HG03378 (cell line): ENCODE measurements at regions not wholly inside any gene's neighbourhood (a gene's known extent, or its start where the extent isn't known, plus 50 kb on each side); places are given as distances from the start of the nearest gene placed in this dataset.

Experiments
- ATAC-seq: cut with Tn5 transposase; IDR thresholded peaks from one replicate; pipeline ENCODE4 v1.9.1; 2021; ENCODE audit warnings: mild to moderate bottlenecking, moderate library complexity; ENCODE audit not compliant: unreplicated experiment

DNA sequence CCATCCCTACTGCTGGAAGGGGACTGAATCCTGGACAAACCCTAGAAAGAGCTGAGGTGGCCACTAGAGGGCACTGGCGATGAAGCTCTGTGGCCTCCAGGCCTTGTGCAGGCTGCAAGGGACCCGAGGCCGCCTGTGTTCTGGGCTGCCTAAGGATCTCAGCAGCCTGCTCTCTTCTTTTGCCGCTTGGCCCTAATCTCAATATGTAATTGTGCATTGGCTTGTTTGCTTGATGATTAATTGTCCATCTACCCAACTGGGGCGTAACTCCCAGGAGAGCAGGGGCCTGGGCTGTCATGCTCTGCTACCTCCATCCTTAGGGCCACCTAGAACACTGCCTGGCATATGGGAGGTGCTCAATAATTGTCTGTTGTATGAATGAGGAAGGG, 73.8 kb downstream of the SYNE3 start:
- ATAC-seq, result peak; percentile 78

DNA sequence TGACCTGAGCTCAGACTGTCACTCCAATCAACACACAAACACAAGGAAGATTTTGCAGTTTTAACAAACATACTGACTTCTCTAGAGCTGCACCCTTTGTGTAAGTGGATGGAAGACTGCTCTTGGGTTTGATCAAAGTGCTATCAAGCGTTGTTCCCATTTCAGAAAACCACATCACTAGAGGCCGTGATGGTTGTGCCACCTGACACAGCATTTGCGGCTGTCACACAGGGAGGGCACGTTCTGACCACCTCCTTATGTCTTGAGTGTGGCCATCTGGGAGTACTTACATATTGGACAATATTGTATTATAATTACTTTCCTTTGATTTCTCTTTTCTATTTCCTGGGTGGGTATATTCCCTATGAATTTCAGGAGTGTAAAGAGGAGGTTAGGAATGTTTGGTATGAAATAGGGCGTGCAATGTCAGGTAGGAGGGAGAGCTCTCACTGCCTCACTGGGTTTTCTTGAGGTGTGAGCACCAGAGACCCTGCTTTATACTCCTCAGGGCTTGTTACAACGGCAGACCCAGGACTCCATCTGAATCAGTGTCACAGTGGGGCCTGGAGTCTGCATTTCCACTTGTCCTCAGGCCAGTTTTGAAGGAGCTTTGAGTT, 74.3 kb downstream of the SYNE3 start:
- peak; percentile 16 for ATAC-seq

DNA sequence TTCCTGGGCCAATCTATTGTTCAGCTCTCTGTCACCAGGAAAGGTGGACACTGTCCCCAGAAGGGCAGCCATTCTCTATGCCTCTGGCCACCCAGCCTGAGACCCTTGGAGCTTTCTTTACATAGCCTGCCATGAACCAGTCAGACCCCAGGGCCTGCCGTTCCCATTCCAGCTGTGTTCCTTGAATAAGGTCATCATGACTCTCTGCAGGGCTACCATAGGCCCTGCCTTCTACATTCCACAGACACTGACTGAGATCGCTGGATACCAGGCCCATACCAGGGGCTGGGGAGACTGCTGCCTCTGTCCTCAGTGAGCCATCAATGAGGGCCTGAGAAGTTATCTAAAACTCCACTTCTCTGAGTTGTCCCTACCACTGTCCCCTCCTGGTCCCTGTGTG, 75.5 kb downstream of the SYNE3 start:
- no peak for ATAC-seq

DNA sequence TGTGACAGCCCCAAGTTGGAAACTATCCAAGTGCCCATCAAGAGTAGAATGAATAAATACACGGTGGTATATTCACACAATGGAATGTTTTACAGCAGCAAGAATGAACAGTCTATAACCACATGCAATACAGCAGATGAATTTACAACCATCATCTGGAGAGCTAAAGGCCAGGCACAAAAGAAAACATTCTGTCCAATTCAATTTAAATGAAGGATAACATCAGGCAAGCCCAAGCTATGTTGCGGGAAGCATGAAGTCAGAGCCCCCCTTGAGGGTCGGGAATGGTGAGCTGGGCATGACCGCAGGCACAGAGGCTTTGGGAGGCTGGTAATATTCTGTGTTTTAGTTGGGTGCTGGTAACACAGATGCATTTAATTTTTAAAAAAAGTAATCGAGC, 76.0 kb downstream of the SYNE3 start:
- ATAC-seq, result no peak

DNA sequence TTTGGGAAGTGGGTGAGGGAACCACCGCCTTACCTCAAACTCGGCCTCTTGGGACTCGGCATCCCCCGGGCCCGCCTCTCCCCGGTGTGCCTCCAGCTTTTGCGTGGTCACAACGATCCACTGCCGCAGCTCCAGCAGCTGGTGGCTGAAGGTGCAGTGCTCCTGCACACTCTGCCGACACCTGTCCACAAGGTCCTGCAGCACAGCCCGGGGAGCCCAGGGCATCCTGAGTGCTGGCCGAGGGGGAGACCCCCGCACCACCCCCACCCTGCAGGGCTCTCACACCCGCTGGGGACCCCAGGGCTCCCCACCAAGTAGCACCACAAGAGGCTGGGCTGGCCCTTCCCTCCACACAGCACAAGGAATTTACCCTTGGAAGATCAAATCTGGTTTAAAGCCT, 76.6 kb downstream of the SYNE3 start:
- no peak for ATAC-seq

DNA sequence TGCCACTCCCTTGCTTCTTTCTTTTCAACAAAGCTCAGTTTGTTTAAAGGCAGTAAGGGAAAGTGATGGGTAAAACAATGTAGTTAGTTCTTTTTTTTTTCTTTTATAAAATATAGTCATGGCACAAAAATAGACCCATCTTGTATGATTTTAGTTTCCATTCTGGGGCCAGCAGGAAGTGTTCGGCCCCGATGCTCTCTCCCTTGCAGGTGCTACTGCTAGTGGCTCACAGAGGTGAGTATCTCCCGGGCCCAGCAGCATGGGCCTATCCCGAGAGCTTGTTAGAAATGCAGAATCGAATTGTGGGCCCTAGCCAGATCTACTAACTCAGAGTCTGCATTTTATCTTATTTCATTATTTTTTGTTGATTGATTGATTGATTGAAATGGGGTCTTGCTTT, 78.7 kb downstream of the SYNE3 start:
- no peak for ATAC-seq

DNA sequence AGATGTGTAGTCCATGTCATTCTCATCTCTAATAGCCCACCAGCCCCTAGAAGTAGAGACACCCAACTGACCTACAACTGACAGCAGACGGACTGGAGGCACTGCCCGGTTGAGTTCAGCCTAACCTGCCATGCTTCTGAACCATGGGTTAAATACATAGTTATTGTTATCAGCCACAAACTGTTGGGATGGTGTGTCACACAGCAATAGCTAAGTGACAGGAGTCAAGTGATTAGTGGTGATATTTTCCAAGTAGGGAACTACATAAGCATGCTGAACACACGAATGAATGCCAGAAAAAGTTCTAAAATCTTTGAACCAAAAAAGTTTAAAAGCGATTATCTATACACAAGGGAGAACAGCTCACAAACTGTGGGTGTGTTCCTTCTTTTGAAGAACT, 80.1 kb downstream of the SYNE3 start:
- ATAC-seq, result no peak

DNA sequence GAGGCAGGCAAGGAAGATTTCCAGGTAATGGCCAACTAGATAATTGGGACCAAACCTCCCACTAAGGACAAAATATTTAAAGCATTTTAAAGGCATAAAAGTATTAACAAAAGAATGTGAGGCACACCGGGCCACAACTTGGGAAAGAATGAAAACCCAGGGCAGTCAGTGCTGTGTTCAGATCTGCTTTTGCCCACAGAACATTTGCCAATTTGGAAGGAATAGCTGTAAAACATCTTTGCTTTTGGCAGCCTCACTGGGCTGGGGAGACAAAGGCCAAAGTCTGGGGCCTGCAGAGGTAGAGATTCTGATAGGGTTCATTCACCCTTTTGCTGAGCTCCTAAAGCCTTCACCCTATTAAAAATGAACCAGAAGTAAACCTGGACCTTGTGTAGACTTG, 82.3 kb downstream of the SYNE3 start:
- ATAC-seq, result no peak

DNA sequence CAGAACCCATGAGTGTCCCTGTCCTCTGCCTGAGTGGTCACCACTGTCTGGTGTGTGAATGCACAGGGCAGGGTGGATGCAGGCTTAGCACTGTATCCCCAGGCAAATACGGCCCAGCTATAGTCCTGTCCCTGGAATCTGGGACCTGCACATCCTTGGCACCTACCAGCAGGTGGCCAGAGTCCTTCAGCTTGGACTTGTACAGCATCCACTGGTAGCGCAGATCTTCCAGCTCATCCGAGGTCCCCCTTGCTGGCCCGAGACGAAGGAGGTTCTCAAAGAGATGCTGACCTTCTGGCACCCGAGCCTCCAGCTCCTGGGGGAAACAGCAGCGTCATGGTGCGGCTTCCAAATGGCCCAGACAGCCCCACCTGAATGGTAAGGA, 83.4 kb downstream of the SYNE3 start:
- ATAC-seq, result no peak

DNA sequence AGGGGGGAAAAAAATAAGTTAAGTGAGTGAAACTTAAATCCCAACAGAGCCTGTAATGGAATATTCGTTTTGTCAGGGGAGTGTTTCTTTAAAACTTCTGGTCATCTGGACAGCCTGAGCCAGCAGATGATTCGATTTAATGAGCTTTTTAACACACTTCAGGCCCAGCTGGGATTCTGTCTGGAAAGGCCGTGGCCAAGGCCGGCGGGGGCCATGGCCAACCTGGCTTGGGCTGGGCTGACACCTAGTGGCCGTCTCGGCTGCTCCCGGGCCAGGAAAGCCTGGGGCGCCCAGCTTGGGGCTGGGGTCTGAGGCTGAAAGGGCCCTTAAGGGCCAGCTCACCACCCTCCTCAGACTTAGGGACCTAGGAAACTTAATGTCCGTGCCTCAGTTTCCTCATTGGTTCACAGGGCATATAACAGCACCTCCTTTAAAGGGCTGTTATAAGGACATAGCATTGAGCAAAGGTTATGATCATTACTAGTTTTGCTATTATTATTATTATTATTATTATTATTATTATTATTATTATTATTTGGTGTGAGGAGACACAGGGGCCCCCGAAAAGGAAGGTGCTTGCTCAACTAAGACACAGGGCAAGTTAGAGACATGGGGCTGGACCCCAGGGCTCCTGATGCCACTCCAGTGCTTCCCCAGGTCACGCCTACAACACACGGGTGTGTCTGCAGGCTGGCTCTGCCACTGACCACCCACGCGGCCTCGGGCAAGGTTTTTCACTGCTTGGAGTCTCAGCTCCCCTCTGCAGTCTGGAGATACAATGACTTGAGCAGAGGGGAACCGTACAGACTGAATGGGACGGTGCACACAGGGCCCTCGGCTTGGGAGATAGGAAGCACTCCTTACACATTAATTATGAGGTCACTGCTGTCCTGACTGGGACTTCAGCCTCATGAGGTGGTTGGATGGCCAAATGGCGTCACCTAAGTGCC, 84.0 kb downstream of the SYNE3 start:
- ATAC-seq, result no peak

DNA sequence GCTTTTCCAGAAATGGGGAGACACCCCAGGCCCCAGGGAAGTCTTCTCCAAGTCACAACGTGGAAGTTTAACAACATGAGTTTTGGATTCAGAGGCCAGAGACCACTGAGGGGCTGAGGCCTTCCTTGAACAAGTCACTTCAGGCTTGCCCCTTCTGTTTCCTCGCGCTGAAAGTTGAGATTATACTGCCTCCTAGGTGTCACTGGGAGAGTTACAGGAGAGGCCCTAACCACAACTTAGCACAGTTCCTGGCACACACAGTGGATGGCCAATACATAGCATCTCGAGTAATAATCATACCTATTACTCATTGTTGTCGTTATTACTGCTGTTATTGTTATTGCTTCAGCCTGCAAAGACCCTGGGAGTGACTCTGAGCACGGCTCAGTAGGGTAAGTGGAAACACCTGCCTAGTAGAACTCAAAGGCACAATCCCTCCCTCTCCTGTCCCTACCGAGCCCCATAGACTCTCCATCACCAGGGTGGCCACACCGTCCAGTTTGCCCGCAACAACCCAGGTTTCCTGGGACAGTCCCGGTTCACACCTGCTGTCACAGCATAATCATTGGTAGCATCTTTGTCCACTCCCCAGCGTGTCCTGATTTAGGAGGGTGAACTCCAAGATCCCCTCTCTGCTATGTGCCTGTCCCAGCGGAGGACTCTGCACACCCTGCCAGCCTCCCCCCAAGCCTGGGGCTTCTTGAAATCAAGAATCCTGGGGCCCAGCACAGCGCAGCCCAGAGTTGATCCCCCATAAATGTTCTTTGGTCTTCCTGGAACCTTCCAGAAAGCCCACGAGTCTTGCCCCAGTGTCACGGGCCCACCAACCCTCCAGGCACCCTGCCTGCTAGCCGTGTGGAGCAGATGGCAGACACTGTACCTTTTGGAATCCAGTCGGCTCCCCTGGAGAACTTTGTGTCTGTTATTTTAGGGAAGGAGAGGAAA, 85.0 kb downstream of the SYNE3 start:
- ATAC-seq, result no peak

DNA sequence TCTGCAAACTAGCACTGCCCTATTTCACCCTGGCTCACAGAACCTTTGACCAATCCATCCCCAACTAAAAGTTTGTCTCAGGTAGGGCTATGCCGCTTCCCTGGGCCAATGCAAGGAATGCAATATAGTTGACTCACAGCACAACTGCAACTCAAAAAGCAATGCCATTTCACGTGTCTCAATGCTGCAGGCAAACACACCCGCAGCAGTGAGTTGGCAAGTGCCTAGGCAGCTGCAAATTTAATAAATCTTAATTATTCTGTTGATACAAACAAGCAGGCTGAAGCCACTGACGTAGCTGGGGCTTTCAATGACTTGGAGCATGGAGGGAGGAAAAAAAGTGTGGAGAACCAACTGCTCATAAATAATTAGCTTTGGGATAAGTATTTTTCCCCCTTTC, 87.9 kb downstream of the SYNE3 start:
- no peak for ATAC-seq

DNA sequence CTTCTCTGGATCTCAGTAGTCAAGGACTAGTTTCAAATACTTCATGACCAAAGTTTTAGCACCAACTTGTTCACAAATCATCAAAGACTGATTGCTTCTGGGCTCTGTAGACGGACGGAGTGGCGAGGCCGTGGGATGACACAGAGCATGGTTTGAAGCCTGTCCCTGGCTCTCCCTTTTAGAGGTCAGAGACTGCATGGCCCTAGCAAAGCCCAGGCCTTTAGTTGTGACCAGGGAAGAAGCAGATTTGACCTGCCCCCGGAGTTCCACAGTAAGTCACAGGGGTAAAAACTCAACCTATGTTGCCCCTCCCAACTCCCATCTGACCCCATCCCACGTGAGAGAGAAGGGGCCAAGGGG, 90.4 kb downstream of the SYNE3 start:
- ATAC-seq, result no peak

DNA sequence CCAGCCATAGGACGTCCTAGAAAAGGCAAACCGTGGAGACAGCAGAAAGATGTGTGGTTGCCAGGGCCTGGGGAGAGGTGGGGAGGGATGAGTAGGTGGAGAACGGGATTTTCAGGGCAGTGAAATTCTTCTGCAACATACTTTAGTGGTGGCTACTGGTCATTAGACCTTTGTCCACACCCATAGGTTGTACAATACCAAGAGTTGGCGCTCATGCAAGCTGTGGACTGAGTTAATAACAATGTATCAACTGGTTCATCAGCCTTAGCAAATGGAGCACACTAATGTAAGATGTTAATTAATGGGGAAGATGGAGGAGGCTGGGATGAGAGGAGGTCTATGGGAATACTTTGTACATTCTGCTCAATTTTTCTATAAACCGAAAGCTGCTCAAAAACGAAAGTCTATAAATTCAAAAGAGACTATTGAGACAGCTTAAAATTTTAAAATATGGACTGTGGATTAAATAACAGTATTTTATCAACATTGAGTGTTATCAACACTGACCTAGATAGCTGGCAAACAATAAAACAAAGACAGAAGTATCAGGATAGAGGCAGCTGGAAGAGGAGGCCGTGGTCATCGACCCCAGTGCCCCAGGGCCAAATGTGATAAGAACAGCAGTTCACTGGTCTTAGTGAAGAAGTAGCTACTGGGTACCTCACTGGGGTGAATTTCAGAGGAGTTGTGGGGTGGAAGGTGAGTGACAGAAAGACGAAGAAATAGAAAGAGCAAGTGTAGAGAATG, 90.9 kb downstream of the SYNE3 start:
- ATAC-seq, result no peak

DNA sequence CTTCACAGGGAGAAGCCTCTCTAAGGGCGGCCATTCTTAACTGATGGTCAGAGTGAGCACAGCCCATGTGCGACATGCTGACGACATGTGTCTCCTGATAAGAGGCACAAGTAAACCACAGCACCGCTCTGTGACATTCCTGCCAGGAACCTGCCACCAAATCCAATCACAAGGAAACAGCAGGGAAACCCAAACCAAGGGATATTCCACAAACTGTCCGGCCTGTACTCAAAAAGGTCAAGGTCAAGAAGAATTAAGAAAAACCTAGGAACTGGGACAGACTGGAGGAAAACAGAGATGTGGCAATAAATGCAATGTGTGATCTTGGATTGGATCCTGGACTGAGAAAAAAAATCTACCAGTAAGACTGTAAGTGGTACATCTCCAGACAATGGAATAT, 91.9 kb downstream of the SYNE3 start:
- ATAC-seq, result no peak

DNA sequence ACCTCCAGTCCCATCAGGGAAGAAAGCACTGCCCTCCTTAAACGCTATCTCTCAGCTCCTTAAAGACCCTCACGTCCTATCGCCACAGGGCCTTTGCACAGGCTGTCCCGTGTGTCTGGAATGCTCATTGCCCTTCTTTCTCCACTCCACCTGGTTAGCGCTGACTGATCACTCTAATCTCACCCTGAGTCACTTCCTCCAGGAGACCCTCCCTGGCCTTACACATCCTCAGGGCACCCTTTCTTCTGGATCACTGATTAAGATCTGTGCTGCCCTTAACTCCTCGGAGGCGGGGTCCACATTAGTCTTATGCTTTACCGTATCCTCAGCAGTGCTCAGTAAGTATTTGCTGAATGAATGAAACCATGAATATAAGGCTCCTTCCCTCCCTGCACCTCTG, 94.7 kb downstream of the SYNE3 start:
- no peak for ATAC-seq

DNA sequence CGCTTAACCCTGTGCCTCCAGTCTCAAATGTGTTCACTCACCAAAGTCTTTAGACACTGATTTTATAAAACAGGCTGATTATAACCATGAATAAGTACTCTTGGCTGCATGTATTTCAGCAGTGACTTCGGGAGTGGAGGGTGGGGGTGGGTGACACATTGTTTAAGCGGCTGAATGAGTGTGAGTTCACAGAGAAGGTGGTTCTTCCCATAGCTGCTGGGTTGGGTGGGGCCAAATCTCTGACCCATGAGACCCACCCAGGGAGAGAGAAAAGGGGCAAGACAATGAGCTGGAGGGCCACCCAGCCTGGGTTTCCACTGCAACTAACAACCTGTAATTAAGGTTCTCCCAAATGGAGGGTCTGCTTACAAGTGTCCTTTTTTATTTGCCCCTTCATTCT, 96.4 kb downstream of the SYNE3 start:
- ATAC-seq, result no peak

DNA sequence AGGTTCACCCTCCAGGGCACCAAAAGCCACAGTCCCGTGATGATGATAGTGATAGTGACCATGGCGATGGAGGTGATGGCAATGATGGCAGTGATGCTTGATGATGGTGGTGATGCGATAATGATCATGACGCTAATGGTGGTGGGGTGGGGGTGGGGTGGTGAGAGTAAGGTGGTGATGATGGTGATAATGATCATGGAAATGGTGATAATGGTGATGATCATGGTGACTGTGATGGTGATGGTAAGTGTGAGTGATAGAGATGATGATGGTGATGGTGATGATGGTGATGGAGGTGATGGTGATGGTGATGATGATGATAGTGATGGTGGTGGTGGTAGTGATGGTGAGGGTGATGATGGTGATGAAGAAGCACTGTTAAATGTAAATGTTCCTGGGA, 96.9 kb downstream of the SYNE3 start:
- ATAC-seq, result no peak

DNA sequence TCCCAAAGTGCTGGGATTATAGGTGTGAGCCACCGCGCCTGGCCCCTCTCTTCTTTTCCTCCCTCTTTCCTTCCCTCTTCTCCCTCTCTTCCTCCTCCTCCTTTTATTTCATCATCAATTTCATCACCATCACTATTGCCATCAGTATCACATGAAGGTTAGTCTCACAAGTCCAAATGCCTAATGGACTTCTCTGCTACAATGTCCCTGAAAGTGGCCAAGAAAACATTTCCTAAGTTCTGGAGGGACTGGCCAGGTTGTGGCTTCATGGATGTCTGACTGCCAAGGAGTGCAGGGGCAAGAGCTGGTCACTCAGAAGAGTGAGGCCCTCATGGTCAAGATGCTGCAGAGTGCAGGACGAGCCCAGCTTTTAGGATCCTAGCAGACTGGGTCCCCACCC, 97.6 kb downstream of the SYNE3 start:
- ATAC-seq, result no peak

DNA sequence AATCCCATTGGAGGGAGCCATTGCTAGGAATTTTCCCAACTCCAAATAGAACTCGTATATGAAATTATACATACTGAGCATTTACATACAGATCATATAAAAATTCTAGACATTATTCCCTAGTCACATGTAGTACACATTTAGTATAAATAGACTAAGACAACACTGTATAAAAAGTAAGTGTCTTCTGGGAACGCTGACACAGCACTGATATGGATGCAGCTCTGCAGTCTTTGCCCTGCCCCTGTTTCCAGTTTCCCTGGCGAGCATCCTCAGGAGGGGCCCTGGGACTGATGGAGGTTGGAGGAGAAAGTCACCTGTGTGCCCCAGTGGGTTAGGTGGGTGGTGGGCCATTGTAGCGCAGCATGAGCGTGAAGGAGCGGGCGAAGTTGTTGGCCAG, 97.8 kb upstream of the CLMN start:
- ATAC-seq, result no peak

DNA sequence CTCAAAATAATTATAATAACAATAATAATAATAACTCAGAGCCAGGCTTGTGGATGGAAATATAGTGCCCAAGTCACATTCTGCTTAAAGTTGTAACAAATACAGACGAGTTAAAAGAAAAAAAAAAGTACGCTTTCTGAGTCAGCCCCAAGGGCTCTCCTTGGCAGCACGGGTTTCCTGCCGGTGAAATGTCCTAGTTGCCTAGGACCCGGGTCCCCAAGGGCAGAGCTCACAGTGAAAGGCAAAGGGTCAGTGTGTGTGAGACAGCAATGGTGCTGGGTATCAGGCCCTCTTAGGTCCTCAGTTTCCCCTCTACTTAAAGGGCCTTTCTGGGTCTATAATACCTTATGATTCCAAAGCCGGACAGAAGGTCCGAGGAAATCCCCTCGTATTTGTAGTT, 96.3 kb upstream of the CLMN start:
- ATAC-seq, result no peak
